Fibroblast of lung (primary cell): ENCODE measurements at regions not wholly inside any gene's neighbourhood (a gene's known extent, or its start where the extent isn't known, plus 50 kb on each side); places are given as distances from the start of the nearest gene placed in this dataset.

Experiments used
- DNase-seq, 2 donors: peaks; one replicate each; pipeline versions ENCODE4 v3.0.0 to v3.0.0-alpha.2; 2010; ENCODE audit warnings: low read depth in 2 of 2
- H2AFZ ChIP-seq: 2 replicates; pipeline ENCODE4 v1.5.1; 2012; ENCODE audit warnings: low read length, control low read depth, inconsistent platforms
- H3K27ac ChIP-seq: 2 replicates; pipeline ENCODE4 v1.5.1; 2011; ENCODE audit warnings: low read length, control low read depth; ENCODE audit not compliant: insufficient read depth
- H3K27me3 ChIP-seq: 2 replicates; pipeline ENCODE4 v1.5.1; 2011; ENCODE audit warnings: mild to moderate bottlenecking, low read length; ENCODE audit not compliant: control insufficient read depth, insufficient read depth
- H3K36me3 ChIP-seq: 2 replicates; pipeline ENCODE4 v1.5.1; 2011; ENCODE audit warnings: low read length; ENCODE audit not compliant: control insufficient read depth, insufficient read depth
- H3K4me1 ChIP-seq: 2 replicates; pipeline ENCODE4 v1.5.1; 2011; ENCODE audit warnings: low read length; ENCODE audit not compliant: control insufficient read depth, insufficient read depth; ENCODE audit errors: extremely low read depth
- H3K4me2 ChIP-seq: 2 replicates; pipeline ENCODE4 v1.5.1; 2011; ENCODE audit warnings: low read length, control low read depth; ENCODE audit not compliant: insufficient read depth; ENCODE audit errors: extremely low read depth
- H3K4me3 ChIP-seq, 4 experiments: fragments of 200-600 bp in 1 of 4; sonication (generic) in 1 of 4; replicated peaks in 1 of 4; 2 replicates each; pipeline ENCODE4 v1.5.1; 2011 to 2016; ENCODE audit warnings: low read length in 4 of 4, low read depth in 3 of 4, mild to moderate bottlenecking in 3 of 4, control low read depth in 2 of 4, inconsistent platforms in 1 of 4, mixed read lengths in 1 of 4; ENCODE audit not compliant: insufficient read depth in 1 of 4; ENCODE audit errors: control extremely low read depth in 1 of 4
- H3K79me2 ChIP-seq: 2 replicates; pipeline ENCODE4 v1.5.1; 2012; ENCODE audit warnings: mild to moderate bottlenecking, low read length, inconsistent platforms; ENCODE audit not compliant: control insufficient read depth, insufficient read depth
- H3K9ac ChIP-seq: 2 replicates; pipeline ENCODE4 v1.5.1; 2011; ENCODE audit warnings: mild to moderate bottlenecking, low read length, control low read depth; ENCODE audit not compliant: insufficient read depth
- H3K9me3 ChIP-seq: 2 replicates; pipeline ENCODE4 v1.5.1; 2012; ENCODE audit warnings: low read depth, low read length; ENCODE audit not compliant: control insufficient read depth, insufficient read depth
- H4K20me1 ChIP-seq: 2 replicates; pipeline ENCODE4 v1.5.1; 2011; ENCODE audit warnings: low read length; ENCODE audit not compliant: control insufficient read depth, insufficient read depth; ENCODE audit errors: extremely low read depth
- CTCF ChIP-seq, 2 donors: IDR thresholded peaks in 1 of 2; conservative IDR thresholded peaks in 1 of 2; 1 replicate in 1 of 2; 2 replicates in 1 of 2; pipeline ENCODE4 v1.5.1; 2011 to 2012; ENCODE audit warnings: low read length in 2 of 2, control low read depth in 1 of 2, inconsistent platforms in 1 of 2, low read depth in 1 of 2, mild to moderate bottlenecking in 1 of 2
- EZH2 ChIP-seq: IDR thresholded peaks from 2 replicates; pipeline ENCODE4 v1.5.1; 2012; ENCODE audit warnings: low read length, control low read depth, mild to moderate bottlenecking; ENCODE audit errors: missing control alignments

GRCh38 chr5:144644317-144644716, 473.6 kb downstream of the KCTD16 start:
- H3K9me3 ChIP-seq = no peaks in the 10 kb centered on the region
- no peaks in the 10 kb centered on the region for H3K27me3 ChIP-seq
- H3K4me1 ChIP-seq = no peaks in the 10 kb centered on the region
- DNase-seq = no peak
- H2AFZ ChIP-seq = no peak overlapping the region
- H3K79me2 ChIP-seq = no peaks in the 10 kb centered on the region
- no peak overlapping the region for H3K4me2 ChIP-seq
- H4K20me1 ChIP-seq = no peaks in the 10 kb centered on the region
- H3K27ac ChIP-seq = no peak overlapping the region
- TF ChIP-seq CTCF (conservative IDR thresholded peaks at IDR 0.05 in 1 of 2, IDR thresholded peaks at IDR 0.05 in 1 of 2; ENCODE audit: low read depth in 1 of 2, low read length in 2 of 2) (no peak), EZH2 (no peak)
- no peak overlapping the region for H3K9ac ChIP-seq
- no peaks in the 10 kb centered on the region for H3K36me3 ChIP-seq
- H3K4me3 ChIP-seq = no peak overlapping the region

GRCh38 chr5:144638787-144639186, 468.1 kb downstream of the KCTD16 start:
- Histone ChIP-seq H3K27ac (no peak overlapping the region), H3K79me2 (no peaks in the 10 kb centered on the region), H3K27me3 (no peaks in the 10 kb centered on the region), H4K20me1 (no peaks in the 10 kb centered on the region), H3K4me1 (no peaks in the 10 kb centered on the region), H2AFZ (no peak overlapping the region), H3K9ac (no peak overlapping the region), H3K36me3 (no peaks in the 10 kb centered on the region), H3K4me3 (no peak overlapping the region), H3K9me3 (no peaks in the 10 kb centered on the region), H3K4me2 (no peak overlapping the region)
- no peak for DNase-seq
- TF ChIP-seq EZH2 (no peak), CTCF (conservative IDR thresholded peaks at IDR 0.05 in 1 of 2, IDR thresholded peaks at IDR 0.05 in 1 of 2; ENCODE audit: low read depth in 1 of 2, low read length in 2 of 2) (no peak)

- H3K4me3 ChIP-seq = no peak overlapping the region
- no peak overlapping the region for H3K9ac ChIP-seq
- no peaks in the 10 kb centered on the region for H3K79me2 ChIP-seq
- no peak for DNase-seq
- H3K4me1 ChIP-seq = no peaks in the 10 kb centered on the region
- H3K27me3 ChIP-seq = no peaks in the 10 kb centered on the region
- H3K27ac ChIP-seq = no peak overlapping the region
- H2AFZ ChIP-seq = no peak overlapping the region
- H4K20me1 ChIP-seq = no peaks in the 10 kb centered on the region
- H3K9me3 ChIP-seq = no peaks in the 10 kb centered on the region
- H3K36me3 ChIP-seq = no peaks in the 10 kb centered on the region
- TF ChIP-seq CTCF (conservative IDR thresholded peaks at IDR 0.05 in 1 of 2, IDR thresholded peaks at IDR 0.05 in 1 of 2; ENCODE audit: low read depth in 1 of 2, low read length in 2 of 2) (no peak), EZH2 (no peak)
- no peak overlapping the region for H3K4me2 ChIP-seq
These were observed 463.5 kb downstream of the KCTD16 start for GRCh38 chr5:144634138-144634537.
